ENCODE measurements at regions not wholly inside any gene's neighbourhood (a gene's known extent, or its start where the extent isn't known, plus 50 kb on each side); places are given as distances from the start of the nearest gene placed in this dataset.
"Not testable (repeated sequence)": the region's sequence is repeated elsewhere in the genome, so short reads cannot be mapped to it uniquely, and the experiment has no call there.

GRCh38 chr4:189861101-189861500 is 79.6 kb upstream of the FRG1 start:
- no peak for TF ChIP-seq TAF1 (IDR thresholded peaks at IDR 0.05; ENCODE audit: borderline replicate concordance, low read depth, low read length)
- no peak for TF ChIP-seq POLR2A (IDR thresholded peaks at IDR 0.05; ENCODE audit: low read depth, low read length)
- TF ChIP-seq POLR2AphosphoS5 (IDR thresholded peaks at IDR 0.05; ENCODE audit: low read depth, low read length), result no peak
- FAIRE-seq (no peak), DNase-seq (ENCODE audit: insufficient read length) (no peak)

GRCh38 chr4:189869236-189869635 is 71.4 kb upstream of the FRG1 start:
- no peak for TF ChIP-seq TAF1 (IDR thresholded peaks at IDR 0.05; ENCODE audit: borderline replicate concordance, low read depth, low read length)
- TF ChIP-seq POLR2A (IDR thresholded peaks at IDR 0.05; ENCODE audit: low read depth, low read length), result no peak
- TF ChIP-seq POLR2AphosphoS5 (IDR thresholded peaks at IDR 0.05; ENCODE audit: low read depth, low read length), result no peak
- DNase-seq (ENCODE audit: insufficient read length) (no peak), FAIRE-seq (no peak)

GRCh38 chr4:189870511-189871234 is 70.0 kb upstream of the FRG1 start:
- FAIRE-seq, result no peak
- TF ChIP-seq TAF1 (IDR thresholded peaks at IDR 0.05; ENCODE audit: borderline replicate concordance, low read depth, low read length), result no peak
- no peak for TF ChIP-seq POLR2AphosphoS5 (IDR thresholded peaks at IDR 0.05; ENCODE audit: low read depth, low read length)
- TF ChIP-seq POLR2A (IDR thresholded peaks at IDR 0.05; ENCODE audit: low read depth, low read length), result no peak
- DNase-seq (ENCODE audit: insufficient read length), result no peak

- DNase-seq (ENCODE audit: insufficient read length), result no peak
- no peak for TF ChIP-seq TAF1 (IDR thresholded peaks at IDR 0.05; ENCODE audit: borderline replicate concordance, low read depth, low read length)
- TF ChIP-seq POLR2A (IDR thresholded peaks at IDR 0.05; ENCODE audit: low read depth, low read length), result no peak
- TF ChIP-seq POLR2AphosphoS5 (IDR thresholded peaks at IDR 0.05; ENCODE audit: low read depth, low read length), result no peak
- FAIRE-seq, result no peak
Measured at GRCh38 chr4:189874591-189874990, 66.1 kb upstream of the FRG1 start.

GRCh38 chr4:189881190-189881589 is 59.5 kb upstream of the FRG1 start:
- DNase-seq (ENCODE audit: insufficient read length), result not testable (repeated sequence)
- FAIRE-seq, result peak; percentile 87

- DNase-seq (ENCODE audit: insufficient read length); FAIRE-seq: not testable (repeated sequence)
Measured at GRCh38 chr4:189888407-189888806, 52.3 kb upstream of the FRG1 start.

Measured in GM12892 (cell line).